Activated effector memory CD4-positive, alpha-beta T cell treated with Interleukin-2 at 50 U/mL for 16 hours (primary cell): ENCODE measurements at regions not wholly inside any gene's neighbourhood (a gene's known extent, or its start where the extent isn't known, plus 50 kb on each side); places are given as distances from the start of the nearest gene placed in this dataset.
"Not testable (repeated sequence)": the region's sequence is repeated elsewhere in the genome, so short reads cannot be mapped to it uniquely, and the experiment has no call there.

ENCODE experiments used
- DNase-seq: peaks from one replicate; pipeline ENCODE4 v3.0.0-alpha.2; 2020

DNA sequence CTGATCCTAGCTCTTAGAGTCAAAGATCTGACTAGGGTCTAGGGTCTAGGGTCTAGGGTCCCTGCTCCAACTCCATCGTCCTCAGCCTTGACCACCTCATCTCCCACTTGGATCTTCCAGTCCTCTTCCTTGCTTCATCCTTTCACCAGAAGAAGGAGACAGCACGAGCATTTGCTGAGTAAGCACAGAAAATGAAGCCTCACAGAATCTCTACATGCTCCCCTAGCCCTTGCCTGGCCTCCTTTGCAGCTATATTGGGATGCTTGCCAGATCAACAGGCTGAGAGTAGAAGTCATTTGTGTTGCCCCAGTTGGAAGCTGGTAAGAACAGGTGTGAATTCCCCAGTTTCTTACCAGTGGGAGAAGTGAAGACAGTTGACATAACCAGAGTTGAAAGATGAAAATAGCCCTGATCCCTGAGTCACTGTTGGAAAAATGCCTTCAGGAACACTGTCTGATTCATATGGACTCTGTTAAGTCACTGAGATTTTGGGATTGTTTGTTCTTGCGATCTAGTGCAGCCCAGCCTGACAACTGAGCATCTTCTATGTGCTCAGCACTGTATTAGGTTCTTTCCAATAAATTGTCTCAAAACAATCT is 552.5 kb downstream of the INSC start:
- no peak for DNase-seq

DNA sequence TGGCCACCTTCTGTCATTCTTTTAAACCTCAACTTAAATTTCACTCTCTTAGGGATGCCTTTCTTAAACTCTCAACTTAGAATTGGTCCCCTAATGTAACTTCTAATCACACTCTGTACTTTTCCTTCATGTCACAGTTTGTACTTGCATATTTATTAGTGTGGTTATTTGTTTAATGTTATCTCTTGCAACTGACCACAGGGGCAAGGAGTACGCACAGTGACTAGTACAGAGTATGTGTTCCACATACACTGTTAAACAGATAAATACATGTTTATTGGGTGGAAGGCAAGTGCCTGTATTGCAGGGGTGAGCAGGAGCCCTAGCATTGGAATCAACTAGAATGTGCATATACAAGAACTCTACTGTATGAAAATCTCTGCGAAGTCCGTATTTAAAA is 554.0 kb downstream of the INSC start:
- DNase-seq = no peak

DNA sequence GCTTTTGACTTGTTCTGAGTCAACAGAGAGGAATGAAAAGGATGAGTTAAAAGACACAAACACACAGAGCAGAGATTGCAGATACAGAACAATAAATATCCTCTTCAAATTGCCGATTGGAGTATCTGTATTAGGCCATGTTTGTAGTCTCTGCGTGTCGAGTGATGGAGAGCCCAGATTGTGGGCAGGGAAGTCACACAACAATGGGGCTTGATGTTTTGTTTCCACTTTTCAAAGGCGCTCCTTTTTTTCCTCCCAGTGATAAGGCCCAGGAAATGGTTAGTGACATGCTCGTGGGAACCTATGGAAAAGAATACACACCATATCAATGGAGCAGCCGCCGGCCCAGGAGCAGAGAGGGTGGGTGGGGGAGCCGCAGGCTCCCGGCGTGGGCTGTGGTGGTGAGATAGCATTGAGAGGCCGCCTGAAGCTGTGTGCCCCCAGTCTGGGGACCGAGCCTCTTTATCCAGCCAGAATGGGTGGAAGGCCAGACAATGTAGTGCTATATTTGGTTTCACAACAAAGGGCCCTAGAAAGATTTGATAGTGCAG is 555.9 kb downstream of the INSC start:
- DNase-seq = no peak

DNA sequence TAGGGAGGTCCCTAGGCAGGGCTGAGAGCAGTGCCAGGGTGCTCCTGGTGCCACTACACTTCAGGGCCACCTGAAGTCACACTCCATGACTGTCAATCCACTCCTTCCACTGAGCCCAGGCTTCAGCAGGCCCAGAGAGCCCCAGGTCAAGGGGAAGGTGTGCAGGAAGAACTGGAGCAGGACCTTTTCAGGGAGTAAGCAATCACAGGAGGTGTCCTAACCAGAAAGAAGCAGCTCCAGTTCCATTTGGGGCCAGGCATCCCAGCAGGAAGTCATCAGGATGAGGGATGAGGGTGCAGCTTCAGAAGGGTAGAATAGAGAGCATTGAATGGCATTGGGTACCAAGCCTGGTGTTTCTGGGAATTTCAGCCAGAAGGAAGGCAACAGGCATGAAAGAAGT is 556.5 kb downstream of the INSC start:
- no peak for DNase-seq

DNA sequence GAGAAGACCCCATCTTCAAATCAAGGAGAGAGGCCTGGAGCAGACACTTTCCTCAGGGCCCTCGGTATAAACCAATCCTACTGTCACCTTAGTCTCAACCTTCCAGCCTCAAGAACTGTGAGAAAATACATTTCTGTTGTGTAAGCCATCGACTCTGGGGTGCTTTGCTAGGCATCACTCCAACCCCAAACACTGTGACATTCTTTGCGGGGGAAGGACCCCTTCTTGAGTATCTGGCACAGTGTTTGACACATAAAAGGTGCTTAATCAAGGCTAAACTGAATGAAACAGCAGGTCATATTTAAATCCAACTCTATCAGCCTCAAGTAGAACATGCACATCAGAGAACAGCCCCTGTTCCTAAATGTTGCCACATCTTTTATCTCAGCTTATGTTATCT is 558.1 kb downstream of the INSC start:
- DNase-seq = no peak

DNA sequence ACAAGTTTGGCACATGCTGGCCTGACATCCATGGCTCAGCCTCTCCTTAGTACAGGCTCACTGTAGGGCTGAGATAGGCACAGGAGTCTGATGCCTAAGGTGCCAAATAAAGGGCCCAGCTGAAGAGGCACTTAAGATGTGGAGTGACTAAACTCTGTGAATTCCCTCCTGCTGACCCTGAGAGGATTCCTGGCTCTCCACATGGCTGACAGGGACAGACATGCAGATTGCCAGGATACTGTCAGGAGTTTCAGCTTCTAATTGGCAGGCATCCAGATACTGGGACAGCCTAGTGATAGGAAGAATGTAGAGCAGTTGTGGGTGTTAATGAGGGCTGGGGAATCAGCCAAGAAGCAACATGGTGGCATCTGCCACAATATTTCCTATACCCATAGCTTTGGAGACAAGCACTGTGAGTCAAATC is 558.7 kb downstream of the INSC start:
- DNase-seq = no peak

DNA sequence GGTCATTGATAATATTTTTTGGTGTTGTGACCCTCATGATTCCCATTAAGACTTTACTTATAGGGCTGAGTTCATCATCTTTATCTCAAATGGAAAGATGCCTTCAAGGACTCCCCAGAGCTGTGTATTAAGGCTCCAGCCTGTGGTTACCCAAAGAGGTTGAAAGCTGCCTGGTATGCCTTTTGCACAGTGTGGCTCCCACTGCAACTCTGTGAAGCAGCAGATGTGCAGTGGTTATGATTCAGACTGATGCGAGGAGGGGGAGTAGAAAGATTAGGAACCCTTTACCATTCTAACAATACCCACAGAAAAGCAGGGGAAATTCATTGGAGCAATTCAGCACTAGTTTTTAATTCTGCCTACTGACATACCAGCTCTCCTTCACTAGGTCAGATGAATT is 560.0 kb downstream of the INSC start:
- DNase-seq = no peak

DNA sequence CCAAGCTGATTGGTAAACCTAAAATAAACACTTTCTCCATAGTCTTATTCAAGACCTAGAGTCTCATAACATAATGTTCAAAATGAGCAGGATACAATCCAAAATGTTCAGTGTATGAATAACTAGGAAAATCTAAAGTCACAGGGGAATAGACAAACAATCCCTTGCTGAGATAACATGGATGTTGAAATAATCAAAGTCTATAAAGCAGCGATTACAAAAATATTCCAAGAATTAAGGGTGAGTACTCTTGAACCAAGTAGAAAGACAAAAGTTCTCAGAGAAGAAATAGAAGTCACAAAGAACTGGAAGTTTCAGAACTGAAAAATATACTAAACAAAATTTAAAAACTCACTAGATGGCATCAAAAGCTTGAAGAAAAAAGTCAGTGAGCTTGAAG is 561.0 kb downstream of the INSC start:
- DNase-seq = no peak

DNA sequence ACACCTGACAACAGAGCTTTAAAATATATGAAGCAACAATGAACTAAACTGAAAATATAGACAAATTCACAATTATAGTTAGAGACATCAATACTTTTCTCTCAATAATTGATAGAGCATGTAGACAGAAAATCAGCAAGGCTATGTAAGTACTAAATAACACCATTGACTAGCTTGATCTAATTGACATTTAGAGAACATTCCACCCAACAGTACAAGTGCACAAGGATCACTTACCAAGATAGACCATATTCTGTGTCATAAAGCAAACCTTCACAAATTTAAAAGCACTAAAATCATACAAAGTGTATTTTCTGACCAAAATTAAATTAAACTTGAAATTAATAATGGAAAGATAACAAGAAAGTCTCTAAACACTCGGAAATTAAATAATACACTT is 562.5 kb downstream of the INSC start:
- no peak for DNase-seq

DNA sequence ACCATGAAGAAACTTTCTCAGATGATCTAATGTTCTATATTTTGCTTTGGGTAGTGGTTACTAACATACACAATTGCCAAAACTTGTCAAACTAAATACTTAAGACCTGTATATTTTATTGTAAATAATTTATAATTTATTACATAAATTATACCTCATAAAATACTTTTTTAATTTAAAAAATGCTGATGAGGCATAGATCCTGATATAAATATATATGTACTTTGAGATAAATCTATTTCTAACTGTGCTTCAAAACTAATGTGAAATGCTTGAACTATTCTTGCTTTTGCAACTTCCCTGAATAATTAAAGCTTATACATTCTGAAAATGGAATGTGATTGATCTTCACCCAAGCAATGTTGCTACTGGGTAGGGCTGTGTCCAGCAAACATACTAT is 568.8 kb downstream of the INSC start:
- DNase-seq = no peak

DNA sequence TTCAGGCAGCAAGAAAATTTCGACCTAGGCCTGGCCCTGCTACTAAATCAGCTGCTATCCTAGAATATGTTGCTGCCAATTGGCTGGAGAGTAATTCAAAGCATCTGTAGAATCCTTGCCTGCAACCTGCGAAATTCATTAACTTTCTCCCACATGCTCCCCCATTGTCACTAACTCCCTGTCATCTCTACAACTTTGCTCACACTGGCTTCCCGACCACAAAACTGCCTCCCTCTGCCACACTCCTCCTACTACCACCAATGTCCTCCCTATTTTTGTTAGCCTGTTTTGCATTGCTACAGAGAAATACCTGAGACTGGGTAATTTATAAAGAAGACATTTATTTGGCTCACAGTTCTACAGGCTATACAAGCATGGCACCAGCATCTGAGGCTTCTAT is 570.6 kb downstream of the INSC start:
- DNase-seq = no peak

DNA sequence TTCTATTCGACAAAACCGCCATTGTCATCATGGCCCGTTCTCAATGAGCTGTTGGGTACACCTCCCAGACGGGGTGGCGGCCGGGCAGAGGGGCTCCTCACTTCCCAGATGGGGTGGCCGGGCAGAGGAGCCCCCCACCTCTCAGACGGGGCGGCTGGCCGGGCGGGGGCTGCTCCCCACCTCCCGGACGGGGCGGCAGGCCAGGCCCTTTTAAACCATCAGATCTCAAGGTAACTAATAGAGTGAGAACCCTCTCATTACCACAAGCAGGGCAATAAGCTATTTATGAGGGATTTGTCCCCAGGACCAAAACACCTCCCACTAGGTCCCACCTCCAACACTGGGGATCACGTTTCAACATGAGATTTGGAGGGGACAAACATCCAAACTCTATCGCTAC is 571.5 kb downstream of the INSC start:
- not testable (repeated sequence) for DNase-seq

DNA sequence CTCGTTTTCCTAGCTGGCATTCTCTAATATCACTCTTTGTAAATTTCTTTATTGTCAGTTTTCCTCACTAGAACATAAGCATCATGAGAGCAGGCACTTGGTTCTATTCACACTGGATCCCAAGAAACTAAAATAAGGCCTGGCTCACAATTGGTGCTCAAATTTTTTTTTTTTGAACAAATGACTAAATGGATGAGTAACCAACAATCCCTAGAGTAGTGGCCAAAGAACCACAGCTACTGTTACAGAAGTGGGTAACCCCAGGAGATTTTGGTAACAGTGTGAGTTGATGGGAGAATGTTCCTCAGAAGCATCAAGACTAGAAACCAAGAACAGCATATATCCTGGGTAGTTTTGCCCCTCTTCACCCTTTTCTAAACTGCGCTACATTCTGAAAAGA is 572.6 kb downstream of the INSC start:
- no peak for DNase-seq

DNA sequence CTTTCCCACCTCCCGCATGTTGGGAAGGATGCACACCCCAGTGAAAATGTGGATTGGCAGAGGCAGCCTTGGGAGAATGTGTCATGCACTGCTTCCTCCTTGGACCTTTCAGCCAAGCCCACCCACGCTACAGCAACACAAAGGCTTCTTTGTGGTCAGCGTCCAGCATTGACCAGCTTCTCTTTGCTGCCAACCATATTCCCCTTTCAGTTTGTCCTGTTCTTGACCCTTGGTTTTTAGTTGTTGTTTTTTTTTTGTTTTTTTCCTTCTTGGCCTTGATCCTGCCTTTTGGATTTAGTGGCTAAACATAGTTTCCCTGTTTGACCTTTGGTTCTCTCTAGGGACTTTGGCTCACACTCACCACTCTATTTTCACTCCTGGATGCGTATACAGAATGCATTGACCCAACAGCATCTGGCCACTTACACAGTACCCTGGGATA is 573.6 kb downstream of the INSC start:
- no peak for DNase-seq

DNA sequence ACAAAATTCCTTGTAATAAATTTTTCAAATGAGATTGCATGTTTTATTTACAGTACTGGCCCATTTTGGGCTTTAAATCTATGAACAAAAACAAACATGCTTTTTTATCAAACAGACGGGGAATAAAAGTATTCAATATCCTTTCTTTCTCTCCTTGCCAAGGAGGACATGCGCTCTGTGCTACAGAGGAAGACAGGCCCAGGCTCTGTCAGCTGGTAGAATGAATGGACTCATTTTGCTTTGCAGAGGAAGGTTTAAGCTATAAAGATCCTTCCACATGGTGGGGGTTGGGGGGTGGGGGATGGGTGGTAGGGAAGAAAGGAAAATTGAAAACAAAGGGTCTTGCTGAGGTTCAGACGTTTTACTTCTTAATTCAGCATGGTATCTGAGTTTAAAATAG is 575.6 kb downstream of the INSC start:
- no peak for DNase-seq

DNA sequence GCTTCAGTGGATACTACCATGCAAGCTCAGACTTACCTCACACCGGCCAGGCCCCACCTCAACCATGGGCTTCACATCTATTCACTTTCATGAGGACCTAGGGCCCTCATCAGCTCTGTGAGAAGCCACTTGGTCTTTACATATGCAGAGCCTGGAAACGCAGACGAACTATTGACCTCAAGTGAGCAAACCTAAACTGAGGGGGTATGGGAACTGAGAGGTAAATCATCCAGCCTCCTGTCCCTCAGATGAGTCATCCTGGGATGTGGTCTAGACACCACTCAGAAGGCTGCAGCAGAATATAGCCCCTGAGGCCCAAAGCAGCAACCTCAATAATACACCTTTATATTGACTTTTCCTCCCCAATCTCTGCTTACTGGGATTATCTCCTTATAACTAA is 578.0 kb downstream of the INSC start:
- no peak for DNase-seq

DNA sequence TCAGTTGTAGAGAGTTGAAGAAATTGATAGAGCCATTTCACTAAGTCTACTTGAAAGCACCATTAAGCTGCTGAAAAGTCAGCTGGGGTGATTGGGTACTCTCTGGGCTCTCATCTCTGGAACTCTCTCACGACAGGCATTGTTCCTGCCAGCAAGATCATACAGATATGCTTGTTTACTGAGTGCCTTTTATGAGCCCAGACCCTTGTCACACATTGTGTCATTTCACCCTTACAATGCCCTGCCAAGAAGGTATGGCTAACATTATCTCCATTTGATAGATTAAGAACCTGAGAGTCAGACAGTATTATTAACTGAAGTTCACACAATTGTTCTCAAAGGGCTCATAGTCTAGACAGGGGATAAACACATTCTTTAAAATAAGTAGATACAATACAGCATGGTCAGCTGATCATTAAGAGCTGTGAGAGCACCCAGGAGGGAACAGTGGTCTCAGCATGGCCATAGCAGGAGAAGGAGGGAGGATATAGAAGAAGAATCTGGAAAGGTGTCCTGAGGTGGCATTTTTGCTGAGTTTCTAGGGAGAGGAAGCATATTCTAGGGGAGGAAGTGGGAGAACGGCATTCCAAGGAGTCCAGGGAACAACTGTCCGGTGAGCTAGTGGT is 580.5 kb downstream of the INSC start:
- no peak for DNase-seq

DNA sequence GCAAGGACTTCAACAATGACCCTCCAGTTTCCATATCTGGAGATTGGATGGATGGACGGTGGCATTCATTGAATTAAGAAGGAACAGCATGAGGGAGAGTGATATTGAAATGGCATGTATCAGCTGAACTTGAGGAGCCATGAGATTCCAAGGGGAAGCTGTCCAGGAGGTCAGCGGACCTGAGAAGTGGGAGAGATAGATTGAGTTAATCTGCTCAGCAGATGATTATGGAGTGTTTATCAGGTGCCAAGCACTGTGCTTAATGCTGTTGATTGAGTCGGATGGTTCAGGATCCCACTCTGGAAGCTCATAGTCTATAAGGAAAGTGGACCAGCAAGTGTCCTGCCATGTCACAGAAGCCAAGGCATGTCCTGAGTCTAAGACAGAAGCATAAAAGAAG is 581.3 kb downstream of the INSC start:
- no peak for DNase-seq

DNA sequence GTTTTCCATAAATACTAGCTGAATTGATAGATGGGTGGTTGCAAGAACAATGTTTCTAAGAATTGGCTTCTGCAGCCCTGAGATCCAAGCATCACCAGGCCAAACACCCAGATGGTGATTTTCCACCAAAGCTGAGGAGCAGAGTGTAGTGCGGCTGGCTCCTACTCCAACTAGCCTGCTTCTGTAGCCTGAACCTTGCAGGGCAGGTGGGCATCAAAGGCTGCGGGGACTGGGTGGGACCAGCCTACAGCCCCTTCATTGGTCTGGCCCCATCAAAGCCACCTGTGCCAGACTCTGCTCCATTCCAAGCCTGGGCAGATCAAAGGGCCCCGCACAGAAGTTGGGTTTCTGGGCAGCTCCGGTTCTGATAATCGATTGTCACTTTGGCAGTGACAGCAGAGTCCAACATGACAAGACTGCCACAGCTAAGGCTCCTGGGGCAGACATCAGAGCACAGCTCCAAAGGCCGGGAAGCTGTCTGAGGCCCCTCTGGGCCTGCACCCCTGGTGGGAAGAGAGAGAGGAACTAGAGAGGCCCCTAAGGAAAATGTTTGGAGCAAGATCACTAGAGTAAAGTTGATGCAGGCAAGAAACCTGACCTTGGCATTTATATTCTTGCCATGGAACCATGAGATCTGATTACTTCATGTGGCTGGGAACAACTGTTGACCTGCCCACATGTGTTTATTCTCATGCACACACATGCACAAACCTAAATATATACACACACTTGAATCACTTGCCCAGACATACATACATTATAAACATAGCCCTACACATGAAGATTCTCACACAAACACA is 582.9 kb downstream of the INSC start:
- no peak for DNase-seq

DNA sequence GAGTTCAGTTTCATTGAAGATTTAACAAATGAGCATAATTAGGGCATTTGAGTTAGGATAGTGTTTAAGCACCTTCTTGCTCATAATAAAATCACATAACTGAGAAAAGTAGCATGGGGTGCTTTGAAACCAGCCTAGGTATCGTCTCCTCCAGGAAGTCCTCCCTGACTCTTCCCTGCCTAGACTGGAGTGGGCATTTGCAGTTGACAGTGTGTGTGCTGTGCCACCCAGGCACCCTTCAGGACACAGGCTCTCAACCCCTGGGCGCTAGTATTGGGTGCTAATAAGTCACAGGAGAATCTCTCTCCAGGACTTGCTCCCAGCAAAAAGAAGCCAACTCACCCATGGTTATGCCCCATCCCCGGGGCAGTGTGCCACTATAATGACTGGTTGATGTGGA is 584.1 kb downstream of the INSC start:
- no peak for DNase-seq

DNA sequence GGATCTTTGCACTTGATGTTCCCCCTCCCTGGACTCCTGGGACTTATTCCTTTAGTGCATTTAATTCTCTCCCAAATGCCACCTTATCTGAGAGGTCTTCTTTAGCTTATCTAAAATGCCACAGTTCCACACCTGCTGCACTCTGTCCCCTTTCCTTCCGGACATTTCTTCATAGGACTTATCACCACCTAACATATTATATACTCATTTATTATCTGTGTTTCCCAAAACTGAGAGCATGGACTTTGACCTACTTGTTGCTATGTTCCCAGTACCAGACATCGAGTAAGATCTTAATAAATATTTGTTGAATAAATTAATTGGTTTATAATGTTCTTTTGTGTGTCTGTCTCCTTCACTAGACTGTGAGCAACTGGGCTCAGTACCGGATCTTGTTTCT is 585.3 kb downstream of the INSC start:
- no peak for DNase-seq

DNA sequence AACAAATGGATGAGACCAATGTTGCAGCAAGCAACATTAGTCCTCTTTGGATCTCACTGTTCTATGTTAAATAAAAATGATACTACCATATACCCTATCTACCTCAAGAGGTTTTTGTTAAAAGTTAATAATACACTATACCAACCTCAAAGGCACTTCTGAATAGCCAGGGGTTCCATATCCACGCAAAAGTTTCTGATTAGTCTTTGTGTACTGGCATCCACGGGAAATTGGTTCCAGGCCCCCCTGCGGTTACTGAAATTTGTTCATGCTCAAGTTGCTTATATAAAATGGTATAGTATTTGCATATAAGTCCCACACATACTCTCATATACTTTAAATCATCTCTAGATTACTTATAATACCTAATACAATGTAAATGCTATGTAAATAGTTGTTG is 585.7 kb downstream of the INSC start:
- no peak for DNase-seq

DNA sequence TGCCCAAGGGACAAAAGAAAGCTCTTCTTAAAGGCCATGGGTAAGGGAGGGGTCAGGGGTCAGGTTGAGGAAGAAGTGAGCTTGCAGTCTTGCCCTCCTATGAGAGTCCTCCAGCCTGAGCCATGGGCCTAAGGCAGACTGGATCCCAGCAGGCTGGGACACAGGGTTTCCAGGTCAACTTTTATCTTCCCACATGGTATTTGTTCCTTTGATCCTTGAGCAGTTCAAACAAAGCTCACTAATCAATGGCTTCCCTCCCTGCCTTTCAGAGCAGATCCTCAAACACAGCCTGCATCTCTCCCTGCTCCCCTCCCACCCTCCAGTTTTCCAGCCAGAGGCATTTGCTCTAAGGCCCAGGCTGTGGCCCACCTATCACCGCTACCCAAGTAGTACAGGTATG is 589.3 kb downstream of the INSC start:
- DNase-seq = no peak

DNA sequence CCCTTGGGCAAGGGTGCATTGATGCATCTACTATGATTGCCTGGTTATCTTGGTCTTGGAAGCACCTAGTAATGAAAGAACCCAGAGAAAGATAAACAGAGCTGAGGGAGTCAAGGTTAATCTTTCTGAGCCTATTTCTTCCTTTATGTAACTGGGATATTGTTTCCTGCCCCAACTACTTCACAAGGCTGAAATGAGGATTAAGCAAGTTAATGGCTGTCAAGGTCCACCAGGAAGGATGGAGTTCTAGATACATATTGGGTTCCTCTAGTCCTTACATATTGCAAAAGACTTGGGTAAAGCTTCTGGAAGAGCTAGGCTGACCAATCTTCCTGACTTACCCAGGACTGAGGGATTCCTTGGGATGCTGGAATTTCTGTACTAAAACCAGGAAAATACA is 589.8 kb downstream of the INSC start:
- no peak for DNase-seq
